Fibroblast of lung (primary cell): ENCODE measurements at regions not wholly inside any gene's neighbourhood (a gene's known extent, or its start where the extent isn't known, plus 50 kb on each side); places are given as distances from the start of the nearest gene placed in this dataset.

ENCODE experiments used
- EZH2 ChIP-seq: IDR thresholded peaks from 2 replicates; pipeline ENCODE4 v1.5.1; 2012; ENCODE audit warnings: low read length, control low read depth, mild to moderate bottlenecking; ENCODE audit errors: missing control alignments
- TF ChIP-seq, protein P1 (sequence below), 2 donors: IDR thresholded peaks in 1 of 2; conservative IDR thresholded peaks in 1 of 2; 1 replicate in 1 of 2; 2 replicates in 1 of 2; pipeline ENCODE4 v1.5.1; 2011 to 2012; ENCODE audit warnings: low read length in 2 of 2, control low read depth in 1 of 2, inconsistent platforms in 1 of 2, low read depth in 1 of 2, mild to moderate bottlenecking in 1 of 2

DNA sequence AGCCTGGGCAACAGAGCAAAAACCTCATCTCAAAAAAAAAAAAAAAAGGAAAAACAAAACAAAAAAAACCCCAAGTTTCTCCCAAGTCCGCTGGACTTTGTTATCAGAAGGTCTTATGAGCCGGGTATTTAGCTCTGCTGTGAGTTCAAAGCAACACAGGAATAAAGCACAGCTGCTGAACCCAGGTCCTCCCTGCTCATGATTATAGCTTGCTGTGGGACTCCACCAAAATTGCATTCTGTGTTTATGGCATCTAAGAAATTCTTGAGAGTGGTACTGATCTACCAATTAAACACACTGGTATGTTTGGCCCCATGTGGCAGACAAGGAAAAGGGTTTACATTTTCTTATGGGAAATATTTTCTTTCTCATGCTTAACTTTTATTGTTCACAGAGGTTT lies 93.6 kb upstream of the NEDD9 start:
- TF ChIP-seq, protein P1, sequence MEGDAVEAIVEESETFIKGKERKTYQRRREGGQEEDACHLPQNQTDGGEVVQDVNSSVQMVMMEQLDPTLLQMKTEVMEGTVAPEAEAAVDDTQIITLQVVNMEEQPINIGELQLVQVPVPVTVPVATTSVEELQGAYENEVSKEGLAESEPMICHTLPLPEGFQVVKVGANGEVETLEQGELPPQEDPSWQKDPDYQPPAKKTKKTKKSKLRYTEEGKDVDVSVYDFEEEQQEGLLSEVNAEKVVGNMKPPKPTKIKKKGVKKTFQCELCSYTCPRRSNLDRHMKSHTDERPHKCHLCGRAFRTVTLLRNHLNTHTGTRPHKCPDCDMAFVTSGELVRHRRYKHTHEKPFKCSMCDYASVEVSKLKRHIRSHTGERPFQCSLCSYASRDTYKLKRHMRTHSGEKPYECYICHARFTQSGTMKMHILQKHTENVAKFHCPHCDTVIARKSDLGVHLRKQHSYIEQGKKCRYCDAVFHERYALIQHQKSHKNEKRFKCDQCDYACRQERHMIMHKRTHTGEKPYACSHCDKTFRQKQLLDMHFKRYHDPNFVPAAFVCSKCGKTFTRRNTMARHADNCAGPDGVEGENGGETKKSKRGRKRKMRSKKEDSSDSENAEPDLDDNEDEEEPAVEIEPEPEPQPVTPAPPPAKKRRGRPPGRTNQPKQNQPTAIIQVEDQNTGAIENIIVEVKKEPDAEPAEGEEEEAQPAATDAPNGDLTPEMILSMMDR (conservative IDR thresholded peaks at IDR 0.05 in 1 of 2, IDR thresholded peaks at IDR 0.05 in 1 of 2; ENCODE audit: low read depth in 1 of 2, low read length in 2 of 2) = no peak
- no peak for TF ChIP-seq EZH2
